ENCODE measurements at regions not wholly inside any gene's neighbourhood (a gene's known extent, or its start where the extent isn't known, plus 50 kb on each side); places are given as distances from the start of the nearest gene placed in this dataset.

GRCh38 chr1:239247285-239247684 lies 139.1 kb upstream of the CHRM3 start:
- ChIA-PET CTCF (no interaction called here), POLR2A (ENCODE audit: low non-redundant PET) (no interaction called here)
- DNase-seq (ENCODE audit: low spot score) = peak; percentile 42
- H3K27ac ChIP-seq = no peak overlapping the region
- no peak for TF ChIP-seq CTCF (conservative IDR thresholded peaks at IDR 0.05; ENCODE audit: low read depth)

GRCh38 chr1:239244084-239244483 lies 142.3 kb upstream of the CHRM3 start:
- ChIA-PET CTCF (no interaction called here), POLR2A (ENCODE audit: low non-redundant PET) (no interaction called here)
- no peak for TF ChIP-seq CTCF (conservative IDR thresholded peaks at IDR 0.05; ENCODE audit: low read depth)

GRCh38 chr1:239243006-239243405 lies 143.4 kb upstream of the CHRM3 start:
- no peak for TF ChIP-seq CTCF (conservative IDR thresholded peaks at IDR 0.05; ENCODE audit: low read depth)
- ChIA-PET CTCF (no interaction called here), POLR2A (ENCODE audit: low non-redundant PET) (no interaction called here)
- no peak overlapping the region for H3K27ac ChIP-seq
- no peak for DNase-seq (ENCODE audit: low spot score)

More at GRCh38 chr1:239244084-239244483, 142.3 kb upstream of the CHRM3 start:
- H3K27ac ChIP-seq = no peak overlapping the region
- DNase-seq (ENCODE audit: low spot score) = no peak

- ChIA-PET POLR2A (ENCODE audit: low non-redundant PET) (no interaction called here), CTCF (interaction anchor here (0.5 kb wide), 1 partner anchor 62 kb away, joined by 3 read pairs; no protein-coding TSS in a partner anchor)
- DNase-seq (ENCODE audit: low spot score) = no peak
- TF ChIP-seq CTCF (conservative IDR thresholded peaks at IDR 0.05; ENCODE audit: low read depth) = no peak
- no peak overlapping the region for H3K27ac ChIP-seq
Measured at GRCh38 chr1:239242404-239242803, 144.0 kb upstream of the CHRM3 start.

GRCh38 chr1:239240736-239241135 lies 145.6 kb upstream of the CHRM3 start:
- TF ChIP-seq CTCF (conservative IDR thresholded peaks at IDR 0.05; ENCODE audit: low read depth) = no peak
- no peak for DNase-seq (ENCODE audit: low spot score)
- ChIA-PET CTCF (no interaction called here), POLR2A (ENCODE audit: low non-redundant PET) (no interaction called here)
- no peak overlapping the region for H3K27ac ChIP-seq

GRCh38 chr1:239239529-239239928 lies 146.8 kb upstream of the CHRM3 start:
- no peak for DNase-seq (ENCODE audit: low spot score)
- no peak for TF ChIP-seq CTCF (conservative IDR thresholded peaks at IDR 0.05; ENCODE audit: low read depth)
- CTCF ChIA-PET = interaction anchor here (0.6 kb wide), 1 partner anchor 1423 kb away, joined by 3 read pairs; no protein-coding TSS in a partner anchor
- POLR2A ChIA-PET (ENCODE audit: low non-redundant PET) = no interaction called here
- no peak overlapping the region for H3K27ac ChIP-seq

- POLR2A ChIA-PET (ENCODE audit: low non-redundant PET) = no interaction called here
Measured at GRCh38 chr1:239237912-239238311, 148.5 kb upstream of the CHRM3 start.

More at GRCh38 chr1:239237912-239238311, 148.5 kb upstream of the CHRM3 start:
- no peak overlapping the region for H3K27ac ChIP-seq
- TF ChIP-seq CTCF (conservative IDR thresholded peaks at IDR 0.05; ENCODE audit: low read depth) = no peak
- CTCF ChIA-PET = no interaction called here
- DNase-seq (ENCODE audit: low spot score) = no peak

All from RWPE1 (cell line).